ENCODE measurements at regions not wholly inside any gene's neighbourhood (a gene's known extent, or its start where the extent isn't known, plus 50 kb on each side); places are given as distances from the start of the nearest gene placed in this dataset.

- no peak for TF ChIP-seq SAP30 (IDR thresholded peaks at IDR 0.05; ENCODE audit: insufficient read depth, insufficient replicate concordance, low read length)
- TF ChIP-seq ATF3 (IDR thresholded peaks at IDR 0.05; ENCODE audit: insufficient read depth, low read depth, low read length), result no peak
Measured at GRCh38 chr12:114740448-114740847, 56.5 kb upstream of the TBX3 start (continued).

Measured in H1 (cell line).